ENCODE measurements at regions not wholly inside any gene's neighbourhood (a gene's known extent, or its start where the extent isn't known, plus 50 kb on each side); places are given as distances from the start of the nearest gene placed in this dataset.

GRCh38 chr11:100445231-100445735, 241.8 kb upstream of the ARHGAP42 start (continued):
- TF ChIP-seq SP2 (IDR thresholded peaks at IDR 0.05; ENCODE audit: low read length), result no peak
- TF ChIP-seq HDAC6 (IDR thresholded peaks at IDR 0.05; ENCODE audit: low read depth, low read length), result no peak
- no peak for TF ChIP-seq HDAC2 (IDR thresholded peaks at IDR 0.05; ENCODE audit: borderline replicate concordance in 1 of 2, low read depth in 2 of 2, low read length in 2 of 2)
- no peak for TF ChIP-seq TAF1 (IDR thresholded peaks at IDR 0.05; ENCODE audit: low read depth, low read length)
- no peak for TF ChIP-seq POLR2A (IDR thresholded peaks at IDR 0.05; ENCODE audit: control extremely low read depth in 1 of 2, low read depth in 2 of 2, low read length in 2 of 2)
- no peak for TF ChIP-seq SUZ12 (IDR thresholded peaks at IDR 0.05; ENCODE audit: low read length)
